Daoy (cell line): ENCODE measurements at regions not wholly inside any gene's neighbourhood (a gene's known extent, or its start where the extent isn't known, plus 50 kb on each side); places are given as distances from the start of the nearest gene placed in this dataset.
A peak's percentile ranks its signal among the peaks of the same experiment; 100 is the strongest.

ENCODE experiments used
- DNase-seq: peaks from one replicate; pipeline ENCODE4 v3.0.0-alpha.2; 2015; ENCODE audit warnings: low read depth

- no peak for DNase-seq
Observed at GRCh38 chr1:164265232-164265631, 293.8 kb upstream of the PBX1 start.

GRCh38 chr1:164272156-164272555, 286.8 kb upstream of the PBX1 start:
- no peak for DNase-seq

GRCh38 chr1:164296172-164296571, 262.8 kb upstream of the PBX1 start:
- DNase-seq: peak; percentile 5

- no peak for DNase-seq
Observed at GRCh38 chr1:164308101-164308500, 250.9 kb upstream of the PBX1 start.

- no peak for DNase-seq
Observed at GRCh38 chr1:164310166-164310565, 248.8 kb upstream of the PBX1 start.

- DNase-seq: no peak
Observed at GRCh38 chr1:164311377-164311776, 247.6 kb upstream of the PBX1 start.

- DNase-seq: peak; percentile 51
Observed at GRCh38 chr1:164320790-164321731, 237.9 kb upstream of the PBX1 start.

GRCh38 chr1:164325786-164326185, 233.2 kb upstream of the PBX1 start:
- DNase-seq: no peak

GRCh38 chr1:164333387-164333786, 225.6 kb upstream of the PBX1 start:
- DNase-seq: no peak

- DNase-seq: no peak
Observed at GRCh38 chr1:164337394-164337793, 221.6 kb upstream of the PBX1 start.

GRCh38 chr1:164337885-164338284, 221.1 kb upstream of the PBX1 start:
- peak; percentile 55 for DNase-seq

- DNase-seq: no peak
Observed at GRCh38 chr1:164343189-164343588, 215.8 kb upstream of the PBX1 start.

GRCh38 chr1:164347980-164348379, 211.0 kb upstream of the PBX1 start:
- DNase-seq: no peak

GRCh38 chr1:164356511-164356910, 202.5 kb upstream of the PBX1 start:
- no peak for DNase-seq

- DNase-seq: no peak
Observed at GRCh38 chr1:164360265-164360664, 198.7 kb upstream of the PBX1 start.

- no peak for DNase-seq
Observed at GRCh38 chr1:164361927-164362326, 197.1 kb upstream of the PBX1 start.

GRCh38 chr1:164363980-164364379, 195.0 kb upstream of the PBX1 start:
- DNase-seq: no peak

- DNase-seq: no peak
Observed at GRCh38 chr1:164366014-164366413, 193.0 kb upstream of the PBX1 start.

GRCh38 chr1:164369698-164370365, 189.2 kb upstream of the PBX1 start:
- DNase-seq: no peak

- peak; percentile 94 for DNase-seq
Observed at GRCh38 chr1:164380893-164381292, 178.1 kb upstream of the PBX1 start.

GRCh38 chr1:164382384-164382783, 176.6 kb upstream of the PBX1 start:
- DNase-seq: no peak

GRCh38 chr1:164384262-164384661, 174.7 kb upstream of the PBX1 start:
- DNase-seq: no peak
